SK-N-SH (cell line): ENCODE measurements at regions not wholly inside any gene's neighbourhood (a gene's known extent, or its start where the extent isn't known, plus 50 kb on each side); places are given as distances from the start of the nearest gene placed in this dataset.

Experiments
- CTCF ChIA-PET: fragments of 300-600, 350-600 bp; formaldehyde crosslinking; extraction: SDS; loops from one replicate; lab custom pipeline; 2021; lab: Yijun Ruan, JAX
- POLR2A ChIA-PET: fragments of 350-600 bp; sonication (Branson Sonifier 250); formaldehyde crosslinking; extraction: SDS; loops from one replicate; lab custom pipeline; 2020; ENCODE audit warnings: antibody characterized with exemption, inconsistent platforms; lab: Yijun Ruan, JAX
- DNase-seq: peaks from one replicate; pipeline ENCODE4 v3.0.0; 2012
- H2AFZ ChIP-seq: fragments of 200-600 bp; sonication (generic); 2 replicates; pipeline ENCODE4 v1.8.1; 2016; ENCODE audit warnings: antibody characterized with exemption, mild to moderate bottlenecking, low read depth
- H3F3A ChIP-seq: fragments of 200-600 bp; sonication (generic); replicated peaks from 2 replicates; pipeline ENCODE3; 2016; ENCODE audit warnings: antibody characterized with exemption, mild to moderate bottlenecking; ENCODE audit not compliant: insufficient read depth
- H3K27ac ChIP-seq, 2 experiments: fragments of 200-500 bp in 1 of 2; fragments of 200-600 bp in 1 of 2; sonication (Bioruptor generic) in 1 of 2; sonication (generic), shearing (Covaris generic) in 1 of 2; 2 replicates each; pipeline versions ENCODE4 v1.5.1 to v1.6.1; 2014 to 2016; ENCODE audit warnings: low read depth in 2 of 2, inconsistent platforms in 1 of 2, low read length in 1 of 2, mild to moderate bottlenecking in 1 of 2, mixed read lengths in 1 of 2
- H3K27me3 ChIP-seq: fragments of 200-600 bp; sonication (generic), shearing (Covaris generic); 2 replicates; pipeline ENCODE4 v1.6.1; 2016; ENCODE audit warnings: mixed run types; ENCODE audit not compliant: insufficient read depth
- H3K36me3 ChIP-seq, 2 experiments: fragments of 200-500 bp in 1 of 2; fragments of 200-600 bp in 1 of 2; sonication (Bioruptor generic) in 1 of 2; sonication (generic) in 1 of 2; replicated peaks in 1 of 2; 2 replicates each; pipeline versions ENCODE3 to v1.5.1; 2014 to 2016; ENCODE audit warnings: low read length in 1 of 2, mild to moderate bottlenecking in 1 of 2; ENCODE audit not compliant: insufficient read depth in 2 of 2, control insufficient read depth in 1 of 2
- H3K4me1 ChIP-seq, 2 experiments: fragments of 200-500 bp in 1 of 2; fragments of 200-600 bp in 1 of 2; sonication (Bioruptor generic) in 1 of 2; sonication (generic), shearing (Covaris generic) in 1 of 2; 2 replicates each; pipeline versions ENCODE4 v1.5.1 to v1.6.1; 2014 to 2016; ENCODE audit warnings: low read depth in 1 of 2, low read length in 1 of 2, mixed run types in 1 of 2; ENCODE audit not compliant: insufficient read depth in 2 of 2, control insufficient read depth in 1 of 2
- H3K4me2 ChIP-seq: fragments of 200-600 bp; sonication (generic), shearing (Covaris generic); 2 replicates; pipeline ENCODE4 v1.6.1; 2017; ENCODE audit warnings: mixed run types
- H3K4me3 ChIP-seq, 2 experiments: fragments of 200-500 bp in 1 of 2; fragments of 200-600 bp in 1 of 2; sonication (Bioruptor generic) in 1 of 2; sonication (generic), shearing (Covaris generic) in 1 of 2; 2 replicates each; pipeline versions ENCODE4 v1.5.1 to v1.8.1; 2014 to 2016; ENCODE audit warnings: low read depth in 2 of 2, inconsistent platforms in 1 of 2, low read length in 1 of 2, mild to moderate bottlenecking in 1 of 2, mixed read lengths in 1 of 2, moderate library complexity in 1 of 2
- H3K79me2 ChIP-seq: fragments of 200-600 bp; sonication (generic); 2 replicates; pipeline ENCODE4 v1.8.1; 2017; ENCODE audit warnings: mild to moderate bottlenecking; ENCODE audit not compliant: insufficient read depth
- H3K9ac ChIP-seq: fragments of 200-600 bp; sonication (generic); 2 replicates; pipeline ENCODE4 v1.6.1; 2017; ENCODE audit warnings: mixed run types
- H3K9me2 ChIP-seq: fragments of 200-600 bp; sonication (generic); 2 replicates; pipeline ENCODE4 v1.6.1; 2017; ENCODE audit warnings: mixed run types
- H3K9me3 ChIP-seq: fragments of 200-600 bp; sonication (generic); 2 replicates; pipeline ENCODE4 v1.6.1; 2017; ENCODE audit warnings: mixed run types, mild to moderate bottlenecking, moderate library complexity
- H4K20me1 ChIP-seq: fragments of 200-600 bp; sonication (generic); 2 replicates; pipeline ENCODE4 v1.6.1; 2017; ENCODE audit warnings: mild to moderate bottlenecking, mixed run types; ENCODE audit not compliant: insufficient read depth
- CHD2 ChIP-seq: fragments of 150-350 bp; IDR thresholded peaks from 2 replicates; pipeline ENCODE4 v1.6.1; 2018; ENCODE audit warnings: low read length; ENCODE audit not compliant: partially characterized antibody
- CTCF ChIP-seq: fragments of 200-600 bp; sonication (generic); IDR thresholded peaks from 2 replicates; pipeline ENCODE4 v1.6.1; 2017; ENCODE audit warnings: antibody characterized with exemption, mild to moderate bottlenecking, moderate library complexity
- EZH2phosphoT487 ChIP-seq: fragments of 200-600 bp; sonication (generic); IDR thresholded peaks from 2 replicates; pipeline ENCODE4 v1.6.1; 2017; ENCODE audit warnings: low read depth, mixed run types, mild to moderate bottlenecking, antibody characterized with exemption, moderate library complexity, borderline replicate concordance
- FOXJ3 ChIP-seq: sonication (generic); formaldehyde crosslinking; IDR thresholded peaks from 2 replicates; pipeline ENCODE4 v1.5.1; 2020; ENCODE audit warnings: mild to moderate bottlenecking, missing genetic modification reagents
- FOXM1 ChIP-seq: IDR thresholded peaks from 2 replicates; pipeline ENCODE4 v1.4.0; 2012; ENCODE audit warnings: low read depth, mild to moderate bottlenecking
- MEF2A ChIP-seq: IDR thresholded peaks from 2 replicates; pipeline ENCODE4 v1.4.0; 2012; ENCODE audit warnings: low read depth, borderline replicate concordance
- NRF1 ChIP-seq: IDR thresholded peaks from 2 replicates; pipeline ENCODE4 v1.6.1; 2012; ENCODE audit warnings: low read depth, mild to moderate bottlenecking, low read length
- RAD21 ChIP-seq: IDR thresholded peaks from 2 replicates; pipeline ENCODE4 v1.6.1; 2012; ENCODE audit warnings: mild to moderate bottlenecking, low read length
- RFX5 ChIP-seq: IDR thresholded peaks from 2 replicates; pipeline ENCODE4 v1.6.1; 2012; ENCODE audit warnings: mild to moderate bottlenecking, improper control_type of control experiment, low read length
- RXRA ChIP-seq: IDR thresholded peaks from 2 replicates; pipeline ENCODE4 v1.4.0; 2012; ENCODE audit warnings: low read depth, mild to moderate bottlenecking, borderline replicate concordance
- SIN3A ChIP-seq: IDR thresholded peaks from 2 replicates; pipeline ENCODE4 v1.6.1; 2012; ENCODE audit warnings: low read depth, mild to moderate bottlenecking, low read length, moderate library complexity, borderline replicate concordance
- SMC3 ChIP-seq: IDR thresholded peaks from 2 replicates; pipeline ENCODE4 v1.6.1; 2012; ENCODE audit warnings: low read depth, low read length, improper control_type of control experiment
- YY1 ChIP-seq: IDR thresholded peaks from 2 replicates; pipeline ENCODE4 v1.4.0; 2012; ENCODE audit warnings: low read depth, mild to moderate bottlenecking
- ZBTB33 ChIP-seq: IDR thresholded peaks from 2 replicates; pipeline ENCODE4 v1.4.0; 2012; ENCODE audit warnings: low read depth, borderline replicate concordance
- WGBS: methylation state at CpG from one replicate; pipeline ENCODE4 v1.1.6; 2017; ENCODE audit warnings: low lambda C conversion rate; 5-methylcytosine and 5-hydroxymethylcytosine counted together
- TF ChIP-seq, protein P1 (sequence below): IDR thresholded peaks from 2 replicates; pipeline ENCODE4; 2012
- TF ChIP-seq, protein P2 (sequence below): IDR thresholded peaks from 2 replicates; pipeline ENCODE4 v1.4.0; 2012; ENCODE audit warnings: low read depth, borderline replicate concordance
- TF ChIP-seq, protein P3 (sequence below): fragments of 150-350 bp; IDR thresholded peaks from 2 replicates; pipeline ENCODE4 v1.6.1; 2017; ENCODE audit warnings: antibody characterized with exemption, low read length, low read depth, borderline replicate concordance

- no peaks in the 10 kb centered on the region for H3K36me3 ChIP-seq
- no peaks in the 10 kb centered on the region for H3K9me2 ChIP-seq
- POLR2A ChIA-PET, result no interaction called here
- no peaks in the 10 kb centered on the region for H4K20me1 ChIP-seq
- CTCF ChIA-PET, result interaction anchor here (0.7 kb wide), 1 partner anchor 463 kb away, joined by 3 read pairs; no protein-coding TSS in a partner anchor
- whole genome bisulfite sequencing, result 33% methylated on average over 1 of the region's 7 CpGs
- peaks cover 0 to 50% of the 10 kb centered on the region in 2 experiments; a peak in 2 of 4 replicates for H3K4me1 ChIP-seq
- H3K27ac ChIP-seq, result peak overlapping the region in 1 of 2 experiments; percentile 61; a peak in 2 of 4 replicates
- no peak overlapping the region for H3K9ac ChIP-seq
- no peak for DNase-seq
- H3K79me2 ChIP-seq, result no peaks in the 10 kb centered on the region
- no peak overlapping the region for H3K4me2 ChIP-seq
- H2AFZ ChIP-seq, result no peak overlapping the region
- TF ChIP-seq FOXJ3 (CRISPR knock-in tag), result no peak
- TF ChIP-seq CHD2, result no peak
- TF ChIP-seq, protein P1, sequence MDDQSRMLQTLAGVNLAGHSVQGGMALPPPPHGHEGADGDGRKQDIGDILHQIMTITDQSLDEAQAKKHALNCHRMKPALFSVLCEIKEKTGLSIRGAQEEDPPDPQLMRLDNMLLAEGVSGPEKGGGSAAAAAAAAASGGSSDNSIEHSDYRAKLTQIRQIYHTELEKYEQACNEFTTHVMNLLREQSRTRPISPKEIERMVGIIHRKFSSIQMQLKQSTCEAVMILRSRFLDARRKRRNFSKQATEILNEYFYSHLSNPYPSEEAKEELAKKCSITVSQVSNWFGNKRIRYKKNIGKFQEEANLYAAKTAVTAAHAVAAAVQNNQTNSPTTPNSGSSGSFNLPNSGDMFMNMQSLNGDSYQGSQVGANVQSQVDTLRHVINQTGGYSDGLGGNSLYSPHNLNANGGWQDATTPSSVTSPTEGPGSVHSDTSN, result no peak
- no peak for TF ChIP-seq SIN3A
- TF ChIP-seq RXRA, result no peak
- no peak for TF ChIP-seq MEF2A
- TF ChIP-seq RAD21, result no peak
- TF ChIP-seq ZBTB33, result no peak
- H3K4me3 ChIP-seq, result no peak overlapping the region
- H3K27me3 ChIP-seq, result no peaks in the 10 kb centered on the region; the same call in 1 of the 2 replicates
- H3F3A ChIP-seq, result no peaks in the 10 kb centered on the region
- no peaks in the 10 kb centered on the region for H3K9me3 ChIP-seq
These were observed 788.0 kb downstream of the BRD1 start for GRCh38 chr22:49039625-49040024.

GRCh38 chr22:49037701-49038245 is 789.9 kb downstream of the BRD1 start:
- CTCF ChIA-PET, result interaction anchor here (0.6 kb wide), 1 partner anchor 76 kb away, joined by 3 read pairs; no protein-coding TSS in a partner anchor
- no peak overlapping the region for H3K9ac ChIP-seq
- H3K9me2 ChIP-seq, result no peaks in the 10 kb centered on the region
- no peaks in the 10 kb centered on the region for H3K27me3 ChIP-seq
- no peaks in the 10 kb centered on the region for H3F3A ChIP-seq
- no peak for DNase-seq
- no peaks in the 10 kb centered on the region for H3K36me3 ChIP-seq
- no peaks in the 10 kb centered on the region for H3K9me3 ChIP-seq
- no peak overlapping the region; a peak in 1 of 4 replicates for H3K27ac ChIP-seq
- WGBS, result 36% methylated on average over 4 of the region's 14 CpGs
- H3K4me1 ChIP-seq, result peaks cover 0 to 38% of the 10 kb centered on the region in 2 experiments; a peak in 2 of 4 replicates
- no peak overlapping the region for H3K4me2 ChIP-seq
- POLR2A ChIA-PET, result no interaction called here
- no peak overlapping the region for H3K4me3 ChIP-seq
- H3K79me2 ChIP-seq, result no peaks in the 10 kb centered on the region
- H4K20me1 ChIP-seq, result no peaks in the 10 kb centered on the region
- no peak overlapping the region for H2AFZ ChIP-seq
- TF ChIP-seq FOXJ3 (CRISPR knock-in tag), result no peak
- no peak for TF ChIP-seq SMC3
- TF ChIP-seq, protein P2, sequence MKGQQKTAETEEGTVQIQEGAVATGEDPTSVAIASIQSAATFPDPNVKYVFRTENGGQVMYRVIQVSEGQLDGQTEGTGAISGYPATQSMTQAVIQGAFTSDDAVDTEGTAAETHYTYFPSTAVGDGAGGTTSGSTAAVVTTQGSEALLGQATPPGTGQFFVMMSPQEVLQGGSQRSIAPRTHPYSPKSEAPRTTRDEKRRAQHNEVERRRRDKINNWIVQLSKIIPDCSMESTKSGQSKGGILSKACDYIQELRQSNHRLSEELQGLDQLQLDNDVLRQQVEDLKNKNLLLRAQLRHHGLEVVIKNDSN, result no peak
- TF ChIP-seq RFX5, result no peak
- TF ChIP-seq, protein P3, sequence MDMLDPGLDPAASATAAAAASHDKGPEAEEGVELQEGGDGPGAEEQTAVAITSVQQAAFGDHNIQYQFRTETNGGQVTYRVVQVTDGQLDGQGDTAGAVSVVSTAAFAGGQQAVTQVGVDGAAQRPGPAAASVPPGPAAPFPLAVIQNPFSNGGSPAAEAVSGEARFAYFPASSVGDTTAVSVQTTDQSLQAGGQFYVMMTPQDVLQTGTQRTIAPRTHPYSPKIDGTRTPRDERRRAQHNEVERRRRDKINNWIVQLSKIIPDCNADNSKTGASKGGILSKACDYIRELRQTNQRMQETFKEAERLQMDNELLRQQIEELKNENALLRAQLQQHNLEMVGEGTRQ, result no peak
- no peak for TF ChIP-seq EZH2phosphoT487
- TF ChIP-seq ZBTB33, result no peak
- TF ChIP-seq CTCF, result no peak
- no peak for TF ChIP-seq YY1
- no peak for TF ChIP-seq NRF1
- no peak for TF ChIP-seq FOXM1
